Liver (tissue), 3 donors: ENCODE measurements at regions not wholly inside any gene's neighbourhood (a gene's known extent, or its start where the extent isn't known, plus 50 kb on each side); places are given as distances from the start of the nearest gene placed in this dataset.

ENCODE experiments used
- ATF3 ChIP-seq: IDR thresholded peaks from 2 replicates; pipeline ENCODE4 v1.6.1; 2016; ENCODE audit warnings: antibody characterized with exemption
- CTCF ChIP-seq: fragments of 150-350 bp; IDR thresholded peaks from 2 replicates; pipeline ENCODE4 v1.5.1; 2017; ENCODE audit warnings: improper control_type of control experiment, low read depth, low read length; ENCODE audit not compliant: missing input control
- RXRA ChIP-seq, 2 donors: IDR thresholded peaks; 2 replicates each; pipeline ENCODE4 v1.6.1; 2017 to 2018; ENCODE audit warnings: antibody characterized with exemption in 2 of 2, mild to moderate bottlenecking in 1 of 2
- TAF1 ChIP-seq: conservative IDR thresholded peaks from 2 replicates; pipeline ENCODE4 v1.6.1; 2016; ENCODE audit warnings: antibody characterized with exemption, mild to moderate bottlenecking
- donor health status: healthy.
- donor health status: healthy.

- TF ChIP-seq CTCF (no peak), RXRA (IDR thresholded peaks at IDR 0.05) (no peak), ATF3 (no peak), TAF1 (no peak)
Observed at GRCh38 chr3:157948605-157949383, 157.4 kb downstream of the SHOX2 start.
